GM21737 (cell line): ENCODE measurements at regions not wholly inside any gene's neighbourhood (a gene's known extent, or its start where the extent isn't known, plus 50 kb on each side); places are given as distances from the start of the nearest gene placed in this dataset.

Experiments
- ATAC-seq: cut with Tn5 transposase; IDR thresholded peaks from one replicate; pipeline ENCODE4 v1.9.1; 2021; ENCODE audit warnings: mild to moderate bottlenecking, moderate library complexity; ENCODE audit not compliant: unreplicated experiment

DNA sequence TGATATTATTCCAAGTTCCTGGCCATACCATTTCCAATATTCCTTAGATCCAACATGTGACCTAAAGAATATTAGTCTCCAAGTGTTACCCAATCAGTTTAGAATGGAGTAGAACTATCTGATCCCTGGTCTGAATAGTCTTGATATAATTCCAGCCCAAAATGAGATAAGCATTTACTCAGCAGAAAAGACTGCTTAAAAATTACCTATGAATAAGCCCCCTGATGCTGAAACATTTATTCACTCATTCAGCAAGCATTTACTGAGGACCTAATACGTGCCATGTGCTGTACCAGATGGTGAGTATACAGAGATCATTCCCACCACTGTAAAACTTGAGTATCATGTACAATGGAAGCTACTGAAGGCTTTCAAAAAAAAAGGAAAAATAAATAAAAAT, 157.0 kb downstream of the FAM114A2 start:
- no peak for ATAC-seq

DNA sequence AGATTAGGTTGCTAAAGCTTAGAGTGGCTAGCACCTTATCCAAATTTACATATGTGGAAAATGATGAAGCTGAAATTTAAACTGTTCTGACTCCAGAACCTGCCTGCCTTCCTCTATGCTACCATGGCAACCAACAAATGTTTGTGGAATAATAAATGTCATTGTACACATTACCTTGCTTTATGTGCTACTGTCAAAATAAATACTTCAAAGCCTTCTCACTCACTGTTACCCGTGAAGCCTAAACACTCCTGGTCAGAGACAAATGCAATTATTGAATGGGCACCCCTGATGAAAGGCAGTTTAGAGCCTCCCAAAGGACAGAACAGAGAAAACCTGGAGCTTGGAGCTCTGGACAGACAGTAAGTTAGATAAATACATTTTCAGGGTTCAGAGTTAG, 158.6 kb downstream of the FAM114A2 start:
- no peak for ATAC-seq

DNA sequence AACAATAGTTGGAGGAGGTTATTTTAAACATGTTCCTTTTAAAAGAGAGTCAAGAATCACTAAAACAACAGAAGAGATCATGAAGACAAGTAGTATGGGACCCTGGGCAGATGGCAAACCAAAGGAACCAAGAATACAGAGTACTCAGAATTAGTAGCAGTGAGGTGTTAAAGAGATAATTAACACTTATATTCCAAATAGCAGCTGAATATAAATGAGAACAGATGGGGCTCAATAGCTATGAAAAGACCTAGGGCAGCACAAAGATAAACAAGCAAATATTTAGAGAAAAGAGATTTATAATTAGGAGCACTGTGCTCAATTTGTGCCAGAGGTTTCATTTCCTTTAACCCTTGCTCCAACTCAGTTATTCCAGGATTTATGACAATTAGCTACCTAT, 159.1 kb downstream of the FAM114A2 start:
- no peak for ATAC-seq

DNA sequence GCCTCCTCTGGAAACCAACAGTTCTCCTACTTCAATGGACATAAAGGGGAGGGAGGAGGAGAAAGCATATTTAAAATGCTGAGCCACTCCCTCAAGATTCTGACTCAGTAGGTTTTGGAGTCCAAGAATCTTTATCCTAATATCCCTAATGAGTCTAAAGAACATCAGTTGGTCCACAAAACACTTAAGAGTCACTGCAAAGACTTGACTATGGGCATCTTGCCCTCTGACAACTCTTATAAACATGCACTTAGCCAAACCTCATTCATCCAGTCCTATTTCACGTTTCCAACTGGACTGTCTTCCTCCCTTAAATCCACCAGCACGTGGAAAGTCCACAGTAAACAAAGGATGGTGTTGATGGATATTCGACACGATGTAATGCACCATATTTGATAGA, 172.5 kb downstream of the FAM114A2 start:
- no peak for ATAC-seq

DNA sequence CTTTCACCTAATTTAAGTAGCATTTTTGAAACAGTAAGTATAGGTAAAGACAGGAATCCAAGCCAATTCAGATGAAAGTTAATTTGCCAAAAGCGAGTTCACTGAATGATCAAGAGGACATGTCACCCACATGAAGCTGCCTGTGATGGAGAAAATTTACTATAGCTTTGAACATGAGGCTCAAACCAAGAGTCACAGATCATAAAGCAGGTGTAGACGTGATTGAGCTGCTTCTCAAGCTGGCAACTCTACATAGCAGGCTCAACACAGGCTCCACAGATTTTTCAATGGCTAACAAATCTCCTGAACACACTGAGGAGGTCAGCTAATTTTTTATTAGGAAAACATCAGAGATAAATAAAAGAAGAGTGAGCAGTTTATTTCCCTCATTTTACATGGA, 173.7 kb downstream of the FAM114A2 start:
- ATAC-seq, result no peak

DNA sequence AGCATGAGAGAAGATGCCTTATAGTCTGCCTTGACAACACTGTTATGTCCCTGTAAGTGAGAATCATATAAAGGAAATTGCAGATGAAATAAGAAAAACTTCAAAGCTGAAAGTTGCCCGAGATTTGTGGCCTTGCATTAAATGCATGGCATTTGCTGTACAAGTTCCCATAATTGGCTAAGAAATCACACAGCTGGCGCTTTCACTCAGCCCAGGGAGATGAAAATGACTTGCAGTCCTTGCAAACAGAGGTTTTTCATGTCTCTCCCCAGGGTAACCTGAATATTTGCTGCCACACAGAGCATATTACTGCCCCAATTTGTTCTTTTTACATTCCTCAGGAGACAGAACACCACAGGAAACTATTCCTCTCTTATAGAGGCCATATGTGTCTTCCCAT, 174.8 kb downstream of the FAM114A2 start:
- ATAC-seq, result no peak
